Erythroblast (primary cell): ENCODE measurements at regions not wholly inside any gene's neighbourhood (a gene's known extent, or its start where the extent isn't known, plus 50 kb on each side); places are given as distances from the start of the nearest gene placed in this dataset.

Experiments used
- GATA1 ChIP-seq: IDR thresholded peaks from 2 replicates; pipeline ENCODE4 v1.6.1; 2011; ENCODE audit warnings: low read depth, mild to moderate bottlenecking, control low read depth, low read length, moderate library complexity
- POLR2A ChIP-seq: IDR thresholded peaks from 2 replicates; pipeline ENCODE4 v1.6.1; 2011; ENCODE audit warnings: mild to moderate bottlenecking, low read length

DNA sequence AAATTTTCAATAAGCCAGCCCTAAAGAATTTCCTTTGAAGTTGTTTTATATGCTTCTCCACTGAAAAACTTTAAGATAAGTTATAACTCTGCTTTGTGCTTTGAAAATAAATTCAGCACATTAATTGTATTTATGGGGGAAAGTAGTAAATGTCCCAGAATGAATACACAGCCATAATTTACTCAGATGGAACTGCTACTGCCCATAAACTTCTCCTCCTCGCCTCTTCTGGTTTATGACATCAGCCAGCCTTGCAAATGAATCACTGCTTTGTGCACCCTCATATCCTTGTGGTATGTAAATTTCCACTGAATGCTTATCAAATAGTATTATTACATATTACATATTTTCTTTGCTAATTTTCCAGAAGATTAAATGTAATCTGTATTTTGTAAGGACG, 302.0 kb downstream of the DIPK2A start:
- TF ChIP-seq POLR2A (no peak), GATA1 (no peak)
